SW 1271 (cell line): ENCODE measurements at regions not wholly inside any gene's neighbourhood (a gene's known extent, or its start where the extent isn't known, plus 50 kb on each side); places are given as distances from the start of the nearest gene placed in this dataset.

Source experiments
- DNase-seq, 2 experiments: peaks; one replicate each; lab custom pipeline; 2025; lab: John Stamatoyannopoulos, UW

GRCh38 chr2:220279840-220280239 lies 652.4 kb downstream of the SLC4A3 start:
- no peak for DNase-seq

GRCh38 chr2:220280736-220281135 lies 653.3 kb downstream of the SLC4A3 start:
- DNase-seq: no peak

- DNase-seq: no peak
Measured at GRCh38 chr2:220281771-220282170, 654.3 kb downstream of the SLC4A3 start.

- no peak for DNase-seq
Measured at GRCh38 chr2:220282236-220282635, 654.8 kb downstream of the SLC4A3 start.

- no peak for DNase-seq
Measured at GRCh38 chr2:220293966-220294365, 666.5 kb downstream of the SLC4A3 start.

- no peak for DNase-seq
Measured at GRCh38 chr2:220296174-220296573, 668.7 kb downstream of the SLC4A3 start.

GRCh38 chr2:220297093-220297492 lies 669.7 kb downstream of the SLC4A3 start:
- DNase-seq: no peak

- no peak for DNase-seq
Measured at GRCh38 chr2:220300806-220301205, 673.4 kb downstream of the SLC4A3 start.

GRCh38 chr2:220302756-220303155 lies 675.3 kb downstream of the SLC4A3 start:
- no peak for DNase-seq

- no peak for DNase-seq
Measured at GRCh38 chr2:220309215-220309614, 681.8 kb downstream of the SLC4A3 start.

GRCh38 chr2:220310451-220310861 lies 683.0 kb downstream of the SLC4A3 start:
- no peak for DNase-seq

GRCh38 chr2:220315098-220315823 lies 687.8 kb downstream of the SLC4A3 start:
- DNase-seq: no peak

- no peak for DNase-seq
Measured at GRCh38 chr2:220318037-220318436, 690.6 kb downstream of the SLC4A3 start.

- no peak for DNase-seq
Measured at GRCh38 chr2:220318508-220318907, 691.1 kb downstream of the SLC4A3 start.

- no peak for DNase-seq
Measured at GRCh38 chr2:220320326-220320725, 692.9 kb downstream of the SLC4A3 start.

- no peak for DNase-seq
Measured at GRCh38 chr2:220332886-220333285, 705.5 kb downstream of the SLC4A3 start.

GRCh38 chr2:220334210-220334609 lies 706.8 kb downstream of the SLC4A3 start:
- DNase-seq: no peak

- no peak for DNase-seq
Measured at GRCh38 chr2:220334871-220335590, 707.6 kb downstream of the SLC4A3 start.

- no peak for DNase-seq
Measured at GRCh38 chr2:220335591-220335915, 708.1 kb downstream of the SLC4A3 start.

- DNase-seq: no peak
Measured at GRCh38 chr2:220336771-220337170, 709.3 kb downstream of the SLC4A3 start.

GRCh38 chr2:220337611-220338440 lies 710.4 kb downstream of the SLC4A3 start:
- DNase-seq: no peak

- no peak for DNase-seq
Measured at GRCh38 chr2:220341014-220341413, 713.6 kb downstream of the SLC4A3 start.

GRCh38 chr2:220346919-220347318 lies 719.5 kb downstream of the SLC4A3 start:
- DNase-seq: no peak
